ENCODE measurements at regions not wholly inside any gene's neighbourhood (a gene's known extent, or its start where the extent isn't known, plus 50 kb on each side); places are given as distances from the start of the nearest gene placed in this dataset.

- TF ChIP-seq, protein P1, sequence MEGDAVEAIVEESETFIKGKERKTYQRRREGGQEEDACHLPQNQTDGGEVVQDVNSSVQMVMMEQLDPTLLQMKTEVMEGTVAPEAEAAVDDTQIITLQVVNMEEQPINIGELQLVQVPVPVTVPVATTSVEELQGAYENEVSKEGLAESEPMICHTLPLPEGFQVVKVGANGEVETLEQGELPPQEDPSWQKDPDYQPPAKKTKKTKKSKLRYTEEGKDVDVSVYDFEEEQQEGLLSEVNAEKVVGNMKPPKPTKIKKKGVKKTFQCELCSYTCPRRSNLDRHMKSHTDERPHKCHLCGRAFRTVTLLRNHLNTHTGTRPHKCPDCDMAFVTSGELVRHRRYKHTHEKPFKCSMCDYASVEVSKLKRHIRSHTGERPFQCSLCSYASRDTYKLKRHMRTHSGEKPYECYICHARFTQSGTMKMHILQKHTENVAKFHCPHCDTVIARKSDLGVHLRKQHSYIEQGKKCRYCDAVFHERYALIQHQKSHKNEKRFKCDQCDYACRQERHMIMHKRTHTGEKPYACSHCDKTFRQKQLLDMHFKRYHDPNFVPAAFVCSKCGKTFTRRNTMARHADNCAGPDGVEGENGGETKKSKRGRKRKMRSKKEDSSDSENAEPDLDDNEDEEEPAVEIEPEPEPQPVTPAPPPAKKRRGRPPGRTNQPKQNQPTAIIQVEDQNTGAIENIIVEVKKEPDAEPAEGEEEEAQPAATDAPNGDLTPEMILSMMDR (IDR thresholded peaks at IDR 0.05): no peak
- no peak for TF ChIP-seq ZFX (IDR thresholded peaks at IDR 0.05; ENCODE audit: borderline replicate concordance)
Observed at GRCh38 chr4:165721815-165722214, 151.2 kb upstream of the TLL1 start.
